ENCODE measurements at regions not wholly inside any gene's neighbourhood (a gene's known extent, or its start where the extent isn't known, plus 50 kb on each side); places are given as distances from the start of the nearest gene placed in this dataset.

- TF ChIP-seq MXI1 (IDR thresholded peaks at IDR 0.05; ENCODE audit: low read depth, low read length) = no peak
- TF ChIP-seq POLR2AphosphoS5 (IDR thresholded peaks at IDR 0.05; ENCODE audit: control insufficient read depth, insufficient read depth, low read depth, low read length) = no peak
- no peak for TF ChIP-seq ZNF77 (CRISPR knock-in tag; IDR thresholded peaks at IDR 0.05)
- TF ChIP-seq DPF2 (IDR thresholded peaks at IDR 0.05) = no peak
- TF ChIP-seq MTA2 (IDR thresholded peaks at IDR 0.05; ENCODE audit: low read depth) = no peak
- TF ChIP-seq ELF4 (CRISPR knock-in tag; IDR thresholded peaks at IDR 0.05) = no peak
- no peak for TF ChIP-seq CTCF (IDR thresholded peaks at IDR 0.05 in 2 of 3, conservative IDR thresholded peaks at IDR 0.05 in 1 of 3; ENCODE audit: insufficient read depth in 2 of 3, low read depth in 1 of 3, low read length in 3 of 3)
Measured at GRCh38 chr13:74336546-74336945, 202.3 kb upstream of the KLF12 start.

Data from K562 (cell line).